ENCODE measurements at regions not wholly inside any gene's neighbourhood (a gene's known extent, or its start where the extent isn't known, plus 50 kb on each side); places are given as distances from the start of the nearest gene placed in this dataset.

- no peak for DNase-seq
These were observed 103.1 kb upstream of the PDZRN3 start for GRCh38 chr3:73727854-73728253.

- no peak for DNase-seq
These were observed 102.5 kb upstream of the PDZRN3 start for GRCh38 chr3:73727117-73727821.

- no peak for DNase-seq
These were observed 98.9 kb upstream of the PDZRN3 start for GRCh38 chr3:73723596-73723995.

GRCh38 chr3:73719861-73720260 is 95.1 kb upstream of the PDZRN3 start:
- no peak for DNase-seq

GRCh38 chr3:73719413-73719851 is 94.7 kb upstream of the PDZRN3 start:
- no peak for DNase-seq

GRCh38 chr3:73718326-73719110 is 93.8 kb upstream of the PDZRN3 start:
- no peak for DNase-seq

- no peak for DNase-seq
These were observed 91.7 kb upstream of the PDZRN3 start for GRCh38 chr3:73716418-73716817.

- no peak for DNase-seq
These were observed 85.6 kb upstream of the PDZRN3 start for GRCh38 chr3:73710340-73710739.

- DNase-seq = no peak
These were observed 85.0 kb upstream of the PDZRN3 start for GRCh38 chr3:73709712-73710111.

GRCh38 chr3:73708956-73709355 is 84.2 kb upstream of the PDZRN3 start:
- DNase-seq = no peak

GRCh38 chr3:73707772-73708171 is 83.0 kb upstream of the PDZRN3 start:
- no peak for DNase-seq

GRCh38 chr3:73706771-73707170 is 82.0 kb upstream of the PDZRN3 start:
- no peak for DNase-seq

GRCh38 chr3:73705792-73706191 is 81.1 kb upstream of the PDZRN3 start:
- no peak for DNase-seq

- no peak for DNase-seq
These were observed 74.6 kb upstream of the PDZRN3 start for GRCh38 chr3:73699327-73699726.

GRCh38 chr3:73697020-73697419 is 72.3 kb upstream of the PDZRN3 start:
- no peak for DNase-seq

GRCh38 chr3:73695841-73696240 is 71.1 kb upstream of the PDZRN3 start:
- no peak for DNase-seq

GRCh38 chr3:73694983-73695757 is 70.4 kb upstream of the PDZRN3 start:
- DNase-seq = no peak

GRCh38 chr3:73687106-73688004 is 62.6 kb upstream of the PDZRN3 start:
- no peak for DNase-seq

- DNase-seq = no peak
These were observed 60.3 kb upstream of the PDZRN3 start for GRCh38 chr3:73685061-73685460.

- DNase-seq = no peak
These were observed 59.0 kb upstream of the PDZRN3 start for GRCh38 chr3:73683706-73684105.

- no peak for DNase-seq
These were observed 56.9 kb upstream of the PDZRN3 start for GRCh38 chr3:73681610-73682009.

GRCh38 chr3:73681198-73681597 is 56.5 kb upstream of the PDZRN3 start:
- DNase-seq = no peak
